Vagina (tissue), 2 donors: ENCODE measurements at regions not wholly inside any gene's neighbourhood (a gene's known extent, or its start where the extent isn't known, plus 50 kb on each side); places are given as distances from the start of the nearest gene placed in this dataset.

Experiments used
- CTCF ChIP-seq, 3 experiments: fragments of 450-650 bp in 2 of 3; fragments of 200-600 bp in 1 of 3; sonication (generic) in 1 of 3; IDR thresholded peaks; one replicate each; pipeline ENCODE4 v1.5.1; 2017 to 2019; ENCODE audit warnings: antibody characterized with exemption in 3 of 3, mild to moderate bottlenecking in 2 of 3, moderate library complexity in 2 of 3
- POLR2A ChIP-seq, 2 donors: fragments of 450-650 bp; IDR thresholded peaks; one replicate each; pipeline ENCODE4 v1.6.1; 2017; ENCODE audit warnings: antibody characterized with exemption in 2 of 2, mild to moderate bottlenecking in 2 of 2, moderate library complexity in 2 of 2

GRCh38 chr5:165029099-165029870, 1523.9 kb downstream of the MAT2B start:
- TF ChIP-seq POLR2A (IDR thresholded peaks at IDR 0.05) (no peak), CTCF (IDR thresholded peaks at IDR 0.05) (no peak)
